Activated CD4-positive, alpha-beta T cell treated with anti-CD3 and anti-CD28 coated beads for 48 hours (primary cell): ENCODE measurements at regions not wholly inside any gene's neighbourhood (a gene's known extent, or its start where the extent isn't known, plus 50 kb on each side); places are given as distances from the start of the nearest gene placed in this dataset.
"Not testable (repeated sequence)": the region's sequence is repeated elsewhere in the genome, so short reads cannot be mapped to it uniquely, and the experiment has no call there.

Source experiments
- DNase-seq: peaks from one replicate; pipeline ENCODE4 v3.0.0-alpha.2; 2020

DNA sequence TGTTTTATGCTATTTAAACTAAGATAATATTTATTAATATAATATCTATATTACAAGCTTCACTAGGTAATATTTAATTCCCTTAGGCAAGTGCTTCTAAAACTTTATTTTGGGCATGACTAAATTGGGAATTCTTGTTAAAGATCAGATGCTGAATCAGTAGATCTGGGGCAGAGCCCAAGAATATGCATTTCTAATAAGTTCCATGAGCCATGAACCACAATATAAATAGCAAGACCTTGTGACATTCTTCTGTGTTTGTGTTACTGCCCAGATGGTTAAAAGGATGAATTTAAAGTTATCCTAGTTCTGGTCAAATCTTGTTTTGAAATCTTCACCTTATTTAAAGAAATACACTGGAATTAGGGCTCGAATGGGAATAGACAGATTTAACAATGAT lies 258.4 kb upstream of the CACNA2D1 start:
- no peak for DNase-seq

DNA sequence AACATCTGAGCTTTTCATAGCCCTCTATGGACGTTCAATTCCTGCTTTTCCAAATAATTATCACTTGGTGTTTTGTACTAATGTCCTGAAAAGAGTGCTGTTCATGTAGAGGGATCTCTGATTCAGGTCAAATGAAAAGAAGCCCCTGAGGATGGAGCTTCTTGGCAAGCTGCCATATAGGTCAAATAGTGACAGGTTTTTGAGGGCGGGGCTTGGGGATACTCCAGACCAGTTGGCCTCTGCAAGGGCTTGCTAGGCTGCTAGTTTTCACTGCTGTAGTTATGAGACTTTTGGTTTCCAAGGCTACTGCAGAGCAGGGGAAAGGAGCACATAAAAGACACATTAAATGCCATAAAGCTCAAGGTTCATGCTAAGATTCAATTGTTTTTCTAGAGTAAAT lies 257.2 kb upstream of the CACNA2D1 start:
- DNase-seq = no peak

DNA sequence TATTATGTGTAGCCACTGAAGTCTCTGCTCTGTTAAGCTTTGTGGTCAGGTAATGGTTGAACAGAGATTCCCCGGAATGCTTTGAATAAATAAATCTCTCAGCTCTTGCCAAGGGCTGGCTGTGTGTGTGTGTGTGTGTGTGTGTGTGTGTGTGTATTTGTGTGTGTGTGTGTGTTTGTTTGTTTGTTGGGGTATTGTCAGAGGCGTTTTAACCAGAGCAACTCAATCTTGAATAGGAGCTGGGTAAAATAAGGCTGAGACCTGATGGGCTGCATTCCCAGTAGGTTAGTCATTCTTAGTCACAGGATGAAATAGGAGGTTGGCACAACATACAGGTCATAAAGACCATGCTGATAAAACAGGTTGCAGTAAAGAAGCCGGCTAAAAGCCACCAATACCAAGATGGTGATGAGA lies 256.2 kb upstream of the CACNA2D1 start:
- no peak for DNase-seq

DNA sequence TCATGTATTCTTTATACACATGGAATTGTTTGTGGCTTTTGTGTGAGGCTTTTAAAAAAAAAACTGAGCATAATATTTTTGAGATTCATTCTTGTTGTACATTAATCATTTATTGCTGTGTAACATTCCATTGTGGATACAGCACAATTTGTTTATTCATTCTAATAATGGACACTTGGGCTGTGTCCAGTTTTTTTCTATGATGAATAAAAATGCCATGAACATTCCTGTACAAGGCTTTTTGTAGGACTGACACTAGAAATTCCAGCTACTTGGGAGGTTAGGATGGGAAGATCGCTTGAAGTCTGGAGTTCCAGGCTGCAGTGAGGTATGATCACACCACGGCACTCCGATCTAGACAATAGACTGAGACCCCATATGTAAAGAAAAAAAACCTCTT lies 254.3 kb upstream of the CACNA2D1 start:
- DNase-seq = no peak

DNA sequence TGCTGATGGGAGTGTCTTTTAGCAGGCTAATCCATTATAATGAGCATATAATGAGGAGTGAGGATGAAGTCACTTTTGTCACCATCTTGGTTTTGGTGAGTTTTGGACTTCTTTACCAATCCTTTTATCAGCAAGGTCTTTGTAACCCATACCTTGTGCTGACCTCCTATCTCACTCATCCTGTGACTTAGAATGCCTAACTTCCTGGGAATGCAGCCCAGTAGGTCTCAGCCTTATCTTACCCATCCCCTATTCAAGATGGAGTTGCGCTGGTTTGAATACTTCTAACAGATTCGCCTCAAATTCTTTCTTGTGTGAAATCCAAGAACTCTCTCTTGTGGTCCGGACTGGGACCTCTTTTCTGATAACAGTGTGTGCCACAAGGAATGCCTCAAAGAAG lies 253.1 kb upstream of the CACNA2D1 start:
- no peak for DNase-seq

DNA sequence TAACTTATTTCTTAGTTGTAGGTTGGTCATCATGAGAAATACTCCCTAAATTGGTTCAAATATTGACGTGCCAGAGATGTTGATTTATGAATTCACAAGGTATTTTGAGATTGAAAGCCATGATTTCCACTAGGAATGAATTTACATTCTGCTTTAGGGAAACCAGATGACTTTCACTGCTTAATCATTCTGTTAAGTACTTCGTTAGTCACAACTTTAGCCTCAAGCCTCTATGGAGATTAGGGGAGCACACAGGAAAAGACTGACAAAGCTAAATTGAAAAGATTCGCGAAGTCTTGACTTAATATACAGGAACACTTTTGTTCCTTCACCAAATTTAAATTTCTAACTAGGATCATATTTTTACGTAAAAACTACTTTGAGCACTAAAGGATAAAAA lies 250.4 kb upstream of the CACNA2D1 start:
- no peak for DNase-seq

DNA sequence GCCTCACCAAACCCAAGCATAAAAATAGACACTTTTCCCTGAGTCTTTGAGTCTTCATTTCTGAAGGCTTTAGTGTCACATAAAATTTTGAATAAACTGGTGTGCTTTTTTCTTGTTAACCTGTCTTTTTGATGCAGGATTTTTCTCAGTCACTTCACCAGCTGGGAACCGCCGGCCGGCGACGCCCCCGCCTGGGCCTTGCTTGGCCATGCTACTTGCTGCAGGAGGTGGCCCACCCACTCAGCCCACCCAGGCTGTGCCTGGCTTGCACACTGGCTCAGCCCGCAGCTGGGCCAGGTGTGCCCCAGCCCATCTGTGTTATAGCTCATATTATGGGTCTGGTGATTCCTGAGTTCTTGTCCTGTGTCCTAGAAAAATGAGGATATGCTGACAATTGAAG lies 247.4 kb upstream of the CACNA2D1 start:
- DNase-seq = no peak

DNA sequence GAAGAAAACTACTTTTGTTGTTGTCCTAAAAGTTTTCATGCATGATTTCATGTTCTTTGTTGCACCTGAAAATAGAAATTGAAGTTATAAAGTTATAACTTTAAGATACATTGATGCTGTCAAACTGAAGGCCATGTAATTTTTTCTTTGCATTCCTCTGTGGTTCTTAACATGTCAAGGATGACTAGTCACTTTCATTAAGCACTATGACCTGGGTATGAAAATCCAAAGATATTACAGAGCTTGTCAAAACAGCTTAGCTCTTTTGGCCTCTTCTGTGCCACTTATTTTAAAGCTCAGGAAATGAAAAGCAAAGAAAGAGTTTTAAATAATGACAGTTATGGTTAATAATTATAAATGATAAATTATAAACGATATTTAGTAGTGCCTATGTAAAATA lies 241.6 kb upstream of the CACNA2D1 start:
- DNase-seq = no peak

DNA sequence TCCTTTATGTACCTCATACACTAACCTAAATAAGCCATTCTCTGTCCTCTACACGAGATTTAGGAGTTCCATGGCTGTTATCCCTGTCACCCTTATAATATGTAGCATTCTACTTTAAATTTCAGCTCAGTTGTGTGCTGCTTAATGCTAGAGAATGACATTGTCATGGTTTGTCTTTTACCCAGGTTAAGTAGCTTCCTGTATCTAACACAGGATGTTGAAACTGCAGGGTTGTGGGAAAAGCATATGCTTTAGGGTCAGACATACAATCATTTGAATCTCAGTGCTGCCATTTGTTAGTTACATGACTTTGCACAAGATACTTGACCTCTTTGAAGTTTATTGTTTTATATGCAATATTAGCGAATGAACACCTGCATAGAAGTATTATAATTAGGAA lies 235.1 kb upstream of the CACNA2D1 start:
- DNase-seq = no peak

DNA sequence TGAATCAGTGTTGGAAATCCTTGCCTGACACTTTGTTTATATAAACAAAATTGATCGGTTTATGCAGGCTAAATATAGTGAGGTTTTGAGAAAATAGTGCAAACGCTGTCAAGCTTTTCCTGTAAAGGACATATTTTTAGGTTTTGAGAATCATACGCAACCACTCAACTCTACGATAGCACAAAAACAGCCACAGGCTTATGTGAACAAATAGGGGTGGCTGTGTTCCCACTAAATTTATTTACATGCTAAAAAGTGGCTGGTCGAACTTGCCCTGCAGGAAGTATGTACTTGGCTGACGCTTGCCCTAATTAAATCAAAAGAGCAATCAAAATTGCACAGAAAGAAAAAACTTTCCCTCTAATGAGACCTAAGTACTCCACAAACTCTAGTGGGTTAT lies 234.7 kb upstream of the CACNA2D1 start:
- no peak for DNase-seq

DNA sequence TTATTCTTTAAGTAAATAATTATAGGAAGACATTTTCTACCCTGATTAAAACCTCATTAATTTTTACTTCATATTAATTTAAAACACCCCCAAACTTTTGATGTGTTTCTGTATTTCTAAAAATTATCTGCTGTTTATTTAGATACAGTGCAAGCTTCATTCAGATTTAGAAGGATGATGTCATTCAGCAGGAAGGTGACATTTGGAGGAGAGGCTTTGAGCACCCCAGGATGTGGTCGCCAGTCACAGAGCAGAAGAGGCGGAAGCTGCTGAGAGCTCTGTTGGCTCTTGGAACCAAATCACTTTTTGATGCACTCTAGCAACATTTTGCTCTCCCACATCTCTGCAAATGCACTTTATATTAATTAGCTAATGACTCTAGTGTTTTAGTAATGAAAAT lies 233.9 kb upstream of the CACNA2D1 start:
- DNase-seq = peak; percentile 34

DNA sequence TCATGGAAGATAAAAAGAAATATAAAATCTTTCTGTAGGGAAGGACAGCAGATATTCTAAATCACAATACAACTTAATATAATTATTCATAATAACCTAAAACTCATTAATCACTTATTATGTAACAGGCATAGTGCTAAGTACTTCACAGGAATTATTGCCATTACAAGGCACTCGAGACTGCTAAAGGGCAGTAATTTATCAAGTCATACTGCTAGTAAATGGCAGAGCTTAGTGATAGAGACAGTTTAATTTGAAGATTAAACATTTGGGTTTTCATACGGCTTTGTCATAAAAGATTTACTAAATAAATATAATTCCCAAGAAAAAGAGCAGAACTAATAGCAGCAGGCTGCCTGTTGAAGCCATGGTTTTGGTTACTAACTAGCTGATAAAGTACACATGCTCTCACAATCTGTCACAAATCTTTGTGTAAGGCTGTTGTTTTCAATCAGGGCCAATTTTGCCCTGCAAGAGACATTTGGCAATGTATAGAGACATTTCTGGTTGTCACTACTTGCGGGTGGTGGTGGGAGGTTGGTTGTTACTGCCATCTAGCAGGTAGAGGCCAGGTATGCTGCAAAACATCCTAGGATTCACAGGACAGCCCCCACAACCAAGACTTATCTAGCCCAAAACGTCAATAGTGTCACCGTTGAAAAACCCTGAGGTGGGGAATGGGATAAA lies 233.3 kb upstream of the CACNA2D1 start:
- DNase-seq = no peak

DNA sequence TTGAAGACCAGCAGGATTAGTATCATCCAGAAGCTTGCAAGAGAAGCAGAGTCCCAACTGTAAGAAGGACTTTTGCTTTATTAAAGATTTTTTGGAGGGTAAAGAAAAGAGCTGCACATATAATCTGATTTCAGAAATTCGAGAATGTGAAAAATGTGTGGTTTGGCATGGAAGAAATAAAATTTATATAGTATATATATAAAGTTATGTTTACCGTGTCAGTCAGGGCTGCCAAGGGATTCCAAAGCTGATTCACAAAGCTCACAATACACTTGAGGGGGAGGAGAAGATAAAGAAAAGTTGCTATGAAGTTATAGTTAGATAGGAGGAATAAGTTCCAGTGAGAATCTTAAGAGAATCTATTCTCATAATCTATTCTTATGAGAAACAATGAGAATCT lies 231.8 kb upstream of the CACNA2D1 start:
- DNase-seq = no peak

DNA sequence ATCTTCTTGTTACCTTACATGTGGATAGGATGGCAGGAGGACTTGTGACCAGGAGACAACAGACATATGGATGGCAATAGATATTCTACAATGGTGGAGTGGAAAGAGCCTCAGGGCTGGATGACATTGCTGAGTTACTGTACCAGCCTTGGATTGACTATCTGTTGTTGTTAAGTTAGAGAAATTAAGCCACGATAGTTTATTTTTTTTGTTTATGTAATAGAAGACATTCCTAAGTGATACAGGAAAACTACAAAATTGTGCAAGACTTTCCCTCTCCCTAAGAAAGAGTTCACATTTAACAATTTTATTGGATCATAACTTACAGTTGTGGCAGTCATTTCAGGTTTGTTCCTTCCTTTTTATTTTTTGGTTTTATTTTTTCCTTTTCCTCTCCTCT lies 230.7 kb upstream of the CACNA2D1 start:
- no peak for DNase-seq

DNA sequence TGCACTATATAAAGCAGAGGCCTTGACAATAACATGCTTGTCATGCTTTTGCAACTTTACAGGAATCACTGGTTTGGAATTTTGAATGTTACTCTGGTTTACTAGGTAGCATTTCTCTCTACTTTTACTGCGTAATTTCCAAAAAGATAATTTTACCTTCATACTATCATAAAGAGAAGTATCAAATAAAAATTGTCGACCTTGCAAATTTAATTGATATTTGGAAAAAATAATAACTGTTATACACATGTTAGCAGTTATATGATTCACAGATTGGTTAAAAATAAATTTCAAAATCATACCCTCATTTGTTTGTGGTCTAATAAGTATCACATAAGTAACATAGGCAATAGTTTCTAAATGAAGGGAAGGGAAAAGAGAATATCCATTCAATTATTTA lies 228.5 kb upstream of the CACNA2D1 start:
- no peak for DNase-seq

DNA sequence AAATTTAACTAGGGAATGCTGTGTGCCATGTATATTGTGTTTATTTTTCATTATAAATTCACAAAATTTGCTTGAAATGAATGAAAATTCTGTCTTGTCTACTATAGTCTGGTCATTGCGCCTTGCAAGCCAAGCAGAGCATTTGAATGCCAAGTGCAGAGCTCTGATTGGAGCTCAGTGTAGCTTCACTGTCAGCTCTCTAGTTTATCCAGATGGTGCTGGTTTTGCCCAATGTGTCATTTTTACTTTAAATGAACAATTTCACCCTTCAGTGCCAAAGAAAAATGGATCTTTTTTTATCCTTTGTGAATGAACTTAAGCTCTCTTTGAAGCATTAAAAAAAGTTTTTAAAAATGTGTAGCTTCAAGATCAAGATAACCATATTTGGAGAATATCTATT lies 225.6 kb upstream of the CACNA2D1 start:
- DNase-seq = no peak

DNA sequence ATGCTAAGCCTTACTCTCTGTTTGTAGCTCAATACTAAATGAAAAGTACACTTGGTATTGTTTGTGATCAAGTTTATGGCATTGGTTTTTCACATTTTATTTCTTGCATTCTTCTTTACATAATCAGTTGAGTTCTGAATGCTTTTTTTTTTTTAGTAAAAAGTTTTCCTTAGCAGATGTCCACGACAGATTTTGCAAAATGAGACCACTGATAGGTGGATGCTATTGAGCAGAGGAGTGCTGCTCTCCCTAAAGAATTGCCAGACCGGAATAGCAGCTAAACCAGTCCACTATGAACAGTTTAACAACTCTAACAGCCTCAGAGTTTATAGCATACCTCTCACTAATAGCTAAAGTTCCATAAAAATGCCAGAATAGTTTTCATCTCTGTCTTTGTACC lies 225.1 kb upstream of the CACNA2D1 start:
- DNase-seq = no peak

DNA sequence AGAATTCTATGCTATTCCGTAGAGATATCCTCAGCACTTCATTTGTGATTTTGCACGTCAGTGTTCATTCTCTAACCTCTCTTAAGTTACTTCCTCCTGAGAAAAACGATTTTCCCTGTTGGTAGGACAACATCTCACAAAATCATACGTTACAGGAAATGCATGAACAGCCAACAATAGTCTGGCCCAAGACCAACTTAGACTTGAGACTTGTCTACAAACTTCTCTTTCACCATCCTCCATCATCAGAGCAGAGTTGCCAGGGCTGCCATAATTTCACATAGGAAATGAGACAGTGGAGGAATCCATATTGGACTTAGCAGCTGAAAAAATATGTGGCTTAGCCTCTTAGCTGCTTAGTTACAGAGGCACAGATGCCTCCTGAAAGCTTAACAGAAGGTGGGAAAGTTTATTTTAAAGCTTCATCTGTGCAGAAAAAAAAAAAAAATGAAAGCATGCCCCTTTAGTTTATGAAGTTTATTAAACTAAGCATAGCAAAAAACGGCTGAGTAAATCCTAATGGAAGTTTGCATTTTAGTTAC lies 222.5 kb upstream of the CACNA2D1 start:
- DNase-seq = no peak

DNA sequence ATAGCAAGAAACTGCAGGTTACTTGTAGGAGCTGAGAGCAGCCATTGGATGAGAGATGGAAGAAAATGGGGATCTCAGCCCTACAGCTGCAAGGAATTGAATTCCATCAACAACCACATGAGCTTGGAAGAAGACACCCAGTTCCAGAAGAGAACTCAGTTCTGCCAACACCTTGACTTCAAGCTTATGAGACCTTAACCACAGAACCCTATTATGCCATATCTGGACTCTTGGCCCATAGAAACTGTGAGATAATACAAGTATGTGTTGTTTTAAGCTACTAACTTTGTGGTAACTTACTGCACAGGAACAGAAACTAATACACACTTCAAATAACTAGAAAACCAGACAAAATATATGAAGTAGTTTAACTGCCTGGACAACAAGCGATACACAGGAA lies 212.4 kb upstream of the CACNA2D1 start:
- DNase-seq = no peak

DNA sequence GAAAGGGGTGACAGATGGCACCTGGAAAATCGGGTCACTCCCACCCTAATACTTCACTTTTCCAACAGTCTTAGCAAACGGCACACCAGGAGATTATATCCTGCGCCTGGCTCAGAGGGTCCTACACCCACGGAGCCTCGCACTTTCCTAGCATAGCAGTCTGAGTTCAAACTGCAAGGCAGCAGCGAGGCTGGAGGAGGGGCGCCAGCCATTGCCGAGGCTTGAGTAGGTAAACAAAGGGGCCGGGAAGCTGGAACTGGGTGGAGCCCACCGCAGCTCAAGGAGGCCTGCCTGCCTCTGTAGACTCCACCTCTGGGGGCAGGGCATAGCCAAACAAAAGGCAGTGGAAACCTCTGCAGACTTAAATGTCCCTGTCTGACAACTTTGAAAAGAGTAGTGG lies 206.5 kb upstream of the CACNA2D1 start:
- DNase-seq = not testable (repeated sequence)

DNA sequence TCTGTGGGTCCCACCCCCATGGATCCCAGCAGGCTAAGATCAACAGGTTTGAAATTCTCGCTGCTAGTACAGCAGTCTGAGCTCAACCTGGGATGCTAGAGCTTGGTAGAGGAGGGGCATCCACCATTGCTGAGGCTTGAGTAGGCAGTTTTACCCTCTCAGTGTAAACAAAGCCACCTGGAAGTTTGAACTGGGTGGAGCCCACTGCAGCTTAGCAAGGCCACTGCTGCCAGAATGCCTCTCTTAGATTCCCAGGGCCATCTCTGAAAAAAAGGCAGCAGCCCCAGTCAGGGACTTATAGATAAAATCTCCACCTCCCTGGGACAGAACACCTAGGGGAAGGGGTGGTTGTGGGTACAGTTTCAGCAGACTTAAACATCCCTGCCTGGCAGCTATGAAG lies 190.0 kb upstream of the CACNA2D1 start:
- DNase-seq = no peak

DNA sequence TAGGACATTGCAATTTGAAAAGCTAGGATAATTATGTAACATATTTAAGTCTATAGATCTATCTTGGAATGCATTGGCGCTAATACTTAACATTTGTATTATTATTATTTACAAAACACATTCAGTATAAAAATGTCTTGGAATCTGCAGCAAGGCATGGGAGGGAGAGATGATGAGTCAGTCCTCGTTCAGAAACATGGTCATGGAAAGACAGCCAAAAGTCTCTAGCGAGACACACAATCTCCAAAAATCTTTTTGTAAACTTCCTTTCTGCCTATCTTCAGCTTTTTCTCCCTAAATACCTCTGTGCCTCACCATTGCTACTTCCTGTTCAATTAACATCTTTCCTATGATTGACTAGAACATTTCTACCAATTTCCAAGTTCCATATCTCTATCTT lies 188.4 kb upstream of the CACNA2D1 start:
- no peak for DNase-seq

DNA sequence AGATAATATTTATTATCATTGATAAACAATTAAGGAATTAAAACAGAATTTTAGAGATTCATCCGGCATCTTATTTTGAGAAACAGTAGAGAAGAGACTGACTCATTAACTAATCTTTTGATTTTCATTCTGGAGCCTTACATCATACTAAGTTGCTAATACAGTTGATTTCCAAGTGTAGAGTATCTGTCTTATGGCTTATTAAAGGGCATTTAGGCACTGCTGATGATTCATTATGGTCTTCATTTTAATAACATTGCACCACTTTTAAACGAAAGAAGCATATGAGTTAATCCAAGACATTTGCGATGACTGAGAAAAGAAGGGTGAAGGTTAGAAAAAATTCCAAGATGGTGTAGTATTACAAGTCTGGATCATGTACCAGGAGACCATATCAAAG lies 186.0 kb upstream of the CACNA2D1 start:
- DNase-seq = no peak

DNA sequence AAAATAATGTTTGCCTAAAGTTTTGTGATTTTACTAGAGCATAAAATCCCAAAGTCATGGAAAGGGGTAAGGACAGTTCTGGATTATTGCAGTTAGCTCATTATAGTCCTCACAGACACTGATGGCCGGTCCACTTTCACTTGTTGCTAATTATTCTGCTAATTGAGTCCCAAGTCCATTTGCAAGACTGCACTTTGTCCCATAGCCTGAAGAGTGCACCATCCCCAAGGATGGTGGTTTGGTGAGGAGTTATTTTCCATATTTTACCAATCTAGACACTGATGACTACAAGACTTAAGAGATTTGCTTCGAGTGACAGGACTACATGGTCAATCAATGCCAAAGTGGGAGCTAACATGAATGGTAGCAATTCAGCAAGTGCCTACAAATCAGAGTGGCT lies 181.8 kb upstream of the CACNA2D1 start:
- DNase-seq = no peak

DNA sequence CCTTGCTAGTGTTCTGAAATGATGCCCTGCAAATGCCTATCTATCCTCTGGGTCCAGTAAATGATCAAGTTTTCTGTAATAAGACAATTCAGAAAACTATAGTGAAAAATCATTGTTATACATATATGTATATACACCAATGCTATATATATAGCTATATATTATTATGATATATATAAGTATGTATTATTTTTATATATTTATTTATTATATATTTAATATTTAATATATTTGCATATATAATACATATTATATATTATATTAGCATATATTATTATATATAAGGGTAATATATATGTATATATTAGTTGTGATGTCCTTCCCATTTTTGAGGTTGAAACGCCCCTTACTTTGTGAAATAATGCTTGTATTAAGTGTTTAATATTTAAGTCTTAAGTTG lies 181.4 kb upstream of the CACNA2D1 start:
- DNase-seq = no peak

DNA sequence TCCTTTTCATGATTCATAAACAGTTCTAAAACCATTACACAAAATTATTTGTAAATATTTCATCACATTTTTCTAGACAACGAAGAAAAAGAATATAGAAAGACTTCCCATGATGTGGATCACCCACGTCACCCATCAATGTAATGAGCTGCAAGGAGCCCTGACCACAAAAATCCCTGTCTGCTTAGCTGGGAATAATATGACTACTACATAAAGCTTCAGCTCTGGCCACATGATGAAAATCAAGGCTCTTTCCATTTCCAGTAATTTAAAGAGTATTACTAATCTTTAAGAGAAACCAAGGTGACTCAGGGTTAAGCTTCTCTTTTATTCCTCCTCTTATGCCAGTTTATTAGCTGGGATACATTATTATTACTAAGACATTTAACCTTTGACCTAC lies 180.8 kb upstream of the CACNA2D1 start:
- no peak for DNase-seq
